ENCODE measurements at regions not wholly inside any gene's neighbourhood (a gene's known extent, or its start where the extent isn't known, plus 50 kb on each side); places are given as distances from the start of the nearest gene placed in this dataset.

DNA sequence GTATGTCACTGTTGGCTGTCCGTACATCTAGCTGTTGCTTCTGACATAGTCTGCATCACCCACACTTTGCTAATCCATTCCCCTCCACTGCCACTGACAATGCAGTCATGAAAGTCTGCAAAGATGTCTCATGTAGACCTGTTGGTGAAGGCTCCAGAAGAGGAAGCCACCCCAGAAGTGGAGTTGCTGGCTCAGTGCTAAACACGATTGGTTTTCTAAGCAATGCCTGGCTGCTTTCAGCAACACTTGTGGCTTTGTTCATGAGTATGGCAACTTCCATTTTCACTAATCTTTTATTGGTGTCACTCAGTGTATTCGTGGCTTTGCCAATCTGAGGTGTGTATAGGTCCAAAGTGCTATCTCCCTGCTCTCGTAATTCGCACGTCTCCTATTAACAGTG, 288.1 kb downstream of the GADD45G start:
- Histone ChIP-seq H3K27ac (peak overlapping the region in 2 of 10 donors; percentile 78 to 84), H3K4me3 (no peak overlapping the region), H3K27me3 (no peaks in the 10 kb centered on the region), H3K4me1 (peaks cover 0 to 27% (median 17%) of the 10 kb centered on the region in 9 donors), H3K36me3 (no peaks in the 10 kb centered on the region), H3K9me3 (no peaks in the 10 kb centered on the region)
- ATAC-seq (no peak), DNase-seq (no peak)
- intact Hi-C loops (cut with DNase I) = no loop called here
- TF ChIP-seq, protein P1, sequence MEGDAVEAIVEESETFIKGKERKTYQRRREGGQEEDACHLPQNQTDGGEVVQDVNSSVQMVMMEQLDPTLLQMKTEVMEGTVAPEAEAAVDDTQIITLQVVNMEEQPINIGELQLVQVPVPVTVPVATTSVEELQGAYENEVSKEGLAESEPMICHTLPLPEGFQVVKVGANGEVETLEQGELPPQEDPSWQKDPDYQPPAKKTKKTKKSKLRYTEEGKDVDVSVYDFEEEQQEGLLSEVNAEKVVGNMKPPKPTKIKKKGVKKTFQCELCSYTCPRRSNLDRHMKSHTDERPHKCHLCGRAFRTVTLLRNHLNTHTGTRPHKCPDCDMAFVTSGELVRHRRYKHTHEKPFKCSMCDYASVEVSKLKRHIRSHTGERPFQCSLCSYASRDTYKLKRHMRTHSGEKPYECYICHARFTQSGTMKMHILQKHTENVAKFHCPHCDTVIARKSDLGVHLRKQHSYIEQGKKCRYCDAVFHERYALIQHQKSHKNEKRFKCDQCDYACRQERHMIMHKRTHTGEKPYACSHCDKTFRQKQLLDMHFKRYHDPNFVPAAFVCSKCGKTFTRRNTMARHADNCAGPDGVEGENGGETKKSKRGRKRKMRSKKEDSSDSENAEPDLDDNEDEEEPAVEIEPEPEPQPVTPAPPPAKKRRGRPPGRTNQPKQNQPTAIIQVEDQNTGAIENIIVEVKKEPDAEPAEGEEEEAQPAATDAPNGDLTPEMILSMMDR (IDR thresholded peaks at IDR 0.05) = no peak
- 87 to 93% methylated on average over 6 of the region's 6 CpGs for WGBS, 2 donors

DNA sequence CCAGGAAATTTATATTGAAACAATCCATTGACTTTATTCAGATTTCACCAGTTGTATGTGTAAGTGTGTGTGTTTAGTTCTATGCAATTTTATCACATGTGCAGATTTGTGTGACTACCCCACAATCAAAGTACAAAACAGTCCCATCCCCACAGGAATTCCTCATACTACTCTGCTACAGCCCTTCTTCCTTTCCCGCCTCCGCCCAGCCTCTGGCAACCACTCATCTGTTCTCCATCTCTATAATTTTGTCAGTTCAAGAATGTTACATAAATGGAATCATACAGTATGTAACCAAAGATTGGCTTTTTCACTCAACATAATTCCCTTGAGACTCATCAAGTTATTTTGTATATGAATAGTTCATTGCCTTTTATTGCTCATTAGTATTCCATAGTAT, 289.1 kb downstream of the GADD45G start:
- TF ChIP-seq, protein P1 (IDR thresholded peaks at IDR 0.05) = no peak
- Histone ChIP-seq H3K9me3 (no peaks in the 10 kb centered on the region), H3K27me3 (no peaks in the 10 kb centered on the region), H3K36me3 (no peaks in the 10 kb centered on the region), H3K4me1 (peaks cover 0 to 27% (median 17%) of the 10 kb centered on the region in 9 donors), H3K4me3 (no peak overlapping the region), H3K27ac (no peak overlapping the region)
- ATAC-seq (no peak), DNase-seq (no peak)
- 89 to 95% methylated on average over 2 of the region's 2 CpGs for WGBS, 2 donors
- intact Hi-C loops (cut with DNase I) = no loop called here

DNA sequence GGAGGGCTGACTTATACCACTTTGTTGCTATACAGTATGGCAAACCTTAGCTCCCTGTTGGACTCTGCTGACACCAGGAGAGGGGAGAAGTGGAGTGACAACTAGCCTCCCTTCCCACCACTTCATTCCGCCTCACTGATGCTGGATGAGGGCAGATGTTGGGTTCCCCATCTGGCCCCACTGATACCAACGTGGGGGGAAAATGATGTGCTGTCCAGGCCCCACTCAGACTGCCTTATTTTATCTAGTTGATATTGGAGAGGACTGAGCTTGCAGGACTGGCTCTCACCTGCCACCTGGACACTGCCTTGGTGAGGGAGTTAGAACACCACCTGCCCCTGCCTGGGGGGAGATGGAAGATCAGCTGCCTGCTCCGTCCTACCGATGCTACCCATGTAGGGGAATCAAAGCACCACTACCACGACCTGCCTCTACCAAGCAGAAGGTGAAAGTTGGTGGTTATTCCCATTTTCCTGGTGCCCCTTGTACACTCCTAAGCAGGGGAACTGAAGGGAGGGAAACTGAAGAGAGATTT, 292.1 kb downstream of the GADD45G start:
- WGBS, 2 donors = 90 to 94% methylated on average over 5 of the region's 5 CpGs
- intact Hi-C loops (cut with DNase I) = no loop called here

DNA sequence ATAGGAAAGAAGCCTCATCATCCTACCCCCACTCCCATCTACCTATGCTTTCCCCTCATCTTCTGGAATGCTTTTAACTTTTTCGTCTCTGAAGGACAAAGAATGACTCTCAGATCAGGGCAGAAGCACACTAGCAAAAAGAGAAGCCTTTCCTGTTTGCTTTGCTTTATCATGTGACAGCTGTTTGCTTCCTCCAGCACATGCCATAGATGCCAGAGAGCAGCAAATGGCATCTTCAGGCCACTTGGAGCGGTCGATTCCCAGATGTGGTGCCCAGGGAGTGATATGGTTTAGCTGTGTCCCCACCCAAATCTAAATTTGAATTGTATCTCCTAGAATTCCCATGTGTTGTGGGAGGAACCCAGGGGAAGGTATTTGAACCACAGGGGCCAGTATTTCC, 294.8 kb downstream of the GADD45G start:
- ATAC-seq (no peak), DNase-seq (no peak)
- TF ChIP-seq, protein P1 (IDR thresholded peaks at IDR 0.05) = no peak
- Histone ChIP-seq H3K9me3 (no peaks in the 10 kb centered on the region), H3K4me1 (peaks cover 0 to 15% (median 0%) of the 10 kb centered on the region in 9 donors), H3K27ac (no peak overlapping the region), H3K36me3 (no peaks in the 10 kb centered on the region), H3K27me3 (peaks cover 0 to 4% (median 0%) of the 10 kb centered on the region in 7 donors), H3K4me3 (no peak overlapping the region)
- 60 to 62% methylated on average over 3 of the region's 3 CpGs for WGBS, 2 donors
- intact Hi-C loops (cut with DNase I) = no loop called here

More for the DNA sequence above, 292.1 kb downstream of the GADD45G start:
- DNase-seq (no peak), ATAC-seq (no peak)
- TF ChIP-seq, protein P1 (IDR thresholded peaks at IDR 0.05) = no peak
- H3K9me3 ChIP-seq = no peaks in the 10 kb centered on the region
- H3K27me3 ChIP-seq = no peaks in the 10 kb centered on the region
- no peak overlapping the region for H3K4me3 ChIP-seq
- H3K4me1 ChIP-seq = peaks cover 0 to 13% (median 5%) of the 10 kb centered on the region in 9 donors
- no peak overlapping the region for H3K27ac ChIP-seq
- H3K36me3 ChIP-seq = no peaks in the 10 kb centered on the region
